ENCODE measurements at regions not wholly inside any gene's neighbourhood (a gene's known extent, or its start where the extent isn't known, plus 50 kb on each side); places are given as distances from the start of the nearest gene placed in this dataset.

DNA sequence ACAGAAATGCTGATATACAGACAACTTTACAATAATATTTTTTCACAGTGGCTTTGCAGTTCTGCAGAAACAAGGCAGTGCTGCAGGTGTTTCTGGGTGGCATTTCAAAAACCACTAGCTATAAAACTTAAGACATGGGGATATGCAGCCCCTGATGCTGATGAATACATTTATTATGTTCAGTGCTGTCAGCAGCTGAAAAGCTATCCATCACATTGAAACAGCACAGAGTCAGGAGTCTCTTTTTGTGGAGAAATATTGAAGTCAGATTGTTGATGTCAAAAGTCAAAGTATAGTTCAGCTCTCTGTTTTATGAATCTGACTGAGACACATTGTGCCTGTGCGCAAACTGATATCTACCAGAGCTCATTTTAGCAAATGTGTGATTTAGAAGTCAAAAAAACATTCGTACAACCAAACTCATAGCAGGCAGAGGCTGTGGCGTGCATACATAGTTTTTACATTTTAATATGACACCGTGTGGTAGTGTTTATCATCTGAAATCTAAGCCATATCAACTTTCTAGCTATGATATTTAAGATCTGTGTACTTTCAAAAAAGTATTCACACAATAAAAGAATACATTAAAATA, 467.6 kb downstream of the PRKD1 start:
- no peak for DNase-seq (ENCODE audit: low spot score)

DNA sequence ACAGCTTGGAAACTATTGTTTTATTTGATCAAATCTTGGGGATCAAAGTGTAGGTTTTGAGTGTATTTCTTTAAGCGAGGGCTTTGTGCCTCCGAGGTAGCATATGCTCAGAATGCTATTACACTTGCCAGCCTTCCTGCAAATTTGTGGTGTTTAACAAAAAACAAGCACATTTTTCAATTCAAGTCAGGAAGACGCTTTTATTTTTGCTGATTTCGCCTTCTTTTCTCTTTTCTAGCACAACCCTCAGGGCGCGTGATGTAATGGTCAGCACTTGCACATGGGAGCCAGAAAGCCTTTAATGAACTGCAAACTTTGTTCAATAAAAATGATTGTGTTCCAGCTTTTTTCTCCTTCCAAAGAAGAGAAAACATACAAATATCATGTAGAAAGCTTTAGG, 466.5 kb downstream of the PRKD1 start:
- DNase-seq (ENCODE audit: low spot score) = no peak

DNA sequence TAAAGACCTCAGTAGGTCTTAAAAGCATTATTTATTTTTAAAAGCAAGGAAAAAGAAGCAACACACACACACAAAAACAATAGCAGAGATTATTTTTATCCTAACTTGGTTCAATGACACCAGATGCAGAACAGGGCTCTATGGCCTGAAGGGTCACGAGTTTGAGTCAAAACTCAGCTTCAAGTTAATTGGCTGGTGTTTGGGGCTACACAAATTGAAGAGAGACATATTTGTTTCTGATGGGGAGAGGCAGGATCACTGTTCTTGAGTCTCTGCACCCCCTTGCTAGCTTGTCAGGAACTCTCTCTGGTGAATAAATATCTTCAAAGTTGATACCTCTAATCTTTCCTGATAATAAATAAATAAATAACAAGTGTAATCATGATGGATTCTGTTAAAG, 466.1 kb downstream of the PRKD1 start:
- DNase-seq (ENCODE audit: low spot score) = no peak

DNA sequence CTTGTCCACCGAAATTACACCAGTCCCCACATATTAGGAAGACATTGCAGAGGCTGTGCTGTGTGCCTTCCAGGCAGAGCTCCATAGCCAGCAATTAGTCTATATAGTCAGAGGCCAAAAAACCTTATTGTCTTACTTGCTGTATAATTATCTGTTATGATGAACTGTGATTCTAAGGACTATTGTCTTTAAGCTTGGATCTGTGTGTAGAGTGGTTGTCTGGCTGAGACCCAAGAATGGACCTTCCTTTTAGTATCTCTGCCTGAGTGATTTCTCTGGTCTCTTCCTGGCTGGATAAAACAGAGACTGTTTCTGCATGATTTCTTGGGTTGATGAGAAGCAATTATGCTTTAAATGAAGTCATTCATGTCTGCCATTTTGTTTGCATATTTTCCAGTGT, 465.3 kb downstream of the PRKD1 start:
- DNase-seq (ENCODE audit: low spot score) = no peak

DNA sequence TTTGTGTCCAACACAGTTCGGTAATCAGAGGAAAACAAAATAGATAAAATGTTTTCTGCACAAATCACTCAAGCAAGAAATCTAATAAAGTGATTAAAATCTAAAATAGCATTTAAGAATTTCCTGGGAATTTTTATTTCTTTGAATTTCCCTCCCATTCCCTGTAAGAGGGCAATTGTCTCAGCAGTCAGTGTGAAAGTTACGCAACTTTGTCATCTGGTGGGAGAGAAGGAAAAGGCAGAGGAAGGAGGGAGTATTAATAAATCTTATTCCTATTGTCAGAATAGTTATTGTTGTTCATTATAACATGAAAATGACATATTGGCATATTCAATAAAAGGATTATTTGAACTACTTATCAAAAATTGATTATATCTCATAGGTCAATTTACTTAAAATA, 464.9 kb downstream of the PRKD1 start:
- DNase-seq (ENCODE audit: low spot score) = no peak

DNA sequence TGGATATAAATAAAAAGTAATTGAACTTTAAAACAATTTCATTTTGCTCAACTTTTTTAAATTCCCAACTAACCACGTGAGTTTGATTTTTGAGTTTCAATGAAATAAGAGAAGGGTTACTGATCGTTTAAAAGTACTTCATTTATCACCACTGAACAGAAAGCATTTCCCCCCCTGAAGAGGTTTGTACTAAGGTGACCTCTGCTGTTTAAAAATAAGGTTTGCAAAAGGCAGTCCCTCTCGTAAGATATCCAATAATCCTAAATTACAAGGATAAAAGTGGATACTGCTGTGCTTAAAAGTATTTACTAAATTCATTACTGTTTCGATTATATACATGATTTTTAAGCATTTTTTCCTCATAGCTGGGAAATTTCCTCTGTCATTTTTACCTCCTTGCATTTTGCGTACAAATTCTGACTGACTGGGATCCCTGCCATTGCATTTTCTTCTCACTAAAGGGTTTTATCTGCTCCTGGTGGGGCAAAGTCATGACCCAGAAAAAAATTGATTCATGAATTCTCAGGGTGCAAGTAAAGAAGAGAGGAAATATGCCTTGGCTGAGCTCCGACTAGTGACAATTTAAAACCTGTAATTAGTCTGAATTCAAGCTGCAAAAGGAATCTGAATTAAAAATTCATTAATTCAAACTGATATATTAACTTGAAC, 463.8 kb downstream of the PRKD1 start:
- DNase-seq (ENCODE audit: low spot score) = no peak

DNA sequence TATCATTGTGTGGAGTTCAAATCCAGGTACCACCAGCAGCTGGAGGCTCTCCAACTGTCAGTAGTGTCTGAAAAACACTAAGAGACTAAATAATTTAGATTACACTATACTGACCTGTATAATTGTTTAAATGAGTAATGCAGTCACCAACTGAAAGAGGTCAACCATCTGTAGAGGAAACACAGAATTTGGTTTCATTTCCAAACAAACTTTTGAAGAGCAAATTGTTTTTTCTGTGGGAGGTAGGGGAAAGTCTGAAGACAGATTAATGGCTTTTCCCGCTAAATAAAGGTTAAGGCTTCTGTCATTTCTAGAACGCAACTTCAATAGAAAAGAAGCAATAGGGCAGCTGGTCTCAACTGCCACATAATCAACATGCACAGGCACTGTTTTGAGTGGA, 462.6 kb downstream of the PRKD1 start:
- DNase-seq (ENCODE audit: low spot score) = no peak

DNA sequence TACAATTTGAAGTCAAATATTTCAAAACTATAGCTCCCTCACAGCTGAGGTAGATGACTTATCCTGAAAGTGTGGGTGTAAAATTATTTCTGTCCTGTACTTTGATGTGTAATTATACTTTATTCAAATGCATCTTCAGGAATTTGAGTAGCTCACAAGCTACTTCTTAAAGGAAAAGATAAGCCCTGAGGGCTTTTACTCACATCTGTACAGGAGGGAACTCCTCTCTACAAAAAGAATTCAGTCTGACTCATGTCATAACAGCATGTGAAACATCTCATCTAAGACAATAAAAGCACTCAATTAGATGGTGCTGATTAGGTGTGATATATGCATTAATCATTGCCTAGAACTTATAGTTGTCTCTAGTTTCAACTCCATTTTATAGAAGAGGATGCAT, 452.0 kb downstream of the PRKD1 start:
- no peak for DNase-seq (ENCODE audit: low spot score)

DNA sequence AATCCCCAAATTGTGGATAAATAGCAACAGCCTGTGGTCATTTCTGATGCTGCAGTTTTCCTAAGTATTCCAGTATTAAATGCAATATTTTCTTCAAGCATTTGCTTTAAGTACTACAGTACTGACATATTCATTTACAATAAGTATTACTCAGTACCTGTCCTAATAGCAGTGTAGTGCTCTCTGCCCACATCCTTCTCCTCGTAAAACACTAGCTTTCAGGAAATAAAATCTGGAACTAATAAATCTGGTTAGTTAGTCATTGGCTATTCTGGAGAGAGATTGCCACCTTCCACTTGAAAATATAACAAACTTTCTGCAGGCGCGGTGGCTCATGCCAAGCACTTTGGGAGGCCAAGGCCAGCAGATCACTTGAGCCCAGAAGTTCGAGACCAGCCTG, 441.5 kb downstream of the PRKD1 start:
- no peak for DNase-seq (ENCODE audit: low spot score)

DNA sequence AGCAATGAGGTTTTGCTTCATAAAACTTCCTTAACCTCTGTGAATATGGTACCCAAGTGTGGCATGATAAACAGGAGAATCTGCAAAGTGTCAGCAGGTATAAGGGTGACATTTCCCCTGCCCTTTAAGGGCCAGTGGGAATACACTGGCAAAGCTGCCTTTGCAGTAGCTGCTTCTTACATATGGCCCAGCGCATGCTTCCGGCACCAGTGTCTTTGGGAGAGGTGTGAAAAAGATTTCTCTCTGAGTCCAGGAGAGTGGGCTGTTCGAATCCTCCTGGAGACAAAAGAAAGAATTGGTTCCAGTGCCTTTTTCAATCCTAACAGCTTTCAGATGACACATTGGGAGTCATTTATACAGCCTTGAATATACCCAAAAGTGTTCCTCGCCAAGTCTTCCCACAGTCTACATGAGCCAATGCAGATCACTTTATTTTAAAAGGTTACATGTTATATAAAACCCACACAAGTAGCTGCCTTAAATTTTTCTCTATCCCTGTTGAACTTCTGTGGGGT, 437.7 kb downstream of the PRKD1 start:
- no peak for DNase-seq (ENCODE audit: low spot score)

DNA sequence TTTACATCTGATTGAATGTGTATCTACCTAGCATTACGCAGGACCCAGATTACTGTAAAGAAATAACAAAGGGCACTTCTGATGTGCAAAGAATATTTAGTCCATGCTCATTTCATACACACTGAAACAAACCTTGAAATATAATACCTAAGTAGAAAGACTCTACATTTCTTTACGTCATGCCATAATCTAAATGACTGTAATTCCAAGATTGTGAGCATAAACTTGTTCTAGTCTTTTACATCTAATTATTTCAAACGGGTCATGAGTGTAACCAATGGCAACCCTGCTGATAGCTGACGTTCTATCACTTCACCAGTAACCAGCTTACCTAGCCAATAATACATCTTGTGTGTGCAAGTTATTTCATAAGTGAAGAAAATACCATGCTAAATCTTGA, 433.8 kb downstream of the PRKD1 start:
- DNase-seq (ENCODE audit: low spot score) = no peak

DNA sequence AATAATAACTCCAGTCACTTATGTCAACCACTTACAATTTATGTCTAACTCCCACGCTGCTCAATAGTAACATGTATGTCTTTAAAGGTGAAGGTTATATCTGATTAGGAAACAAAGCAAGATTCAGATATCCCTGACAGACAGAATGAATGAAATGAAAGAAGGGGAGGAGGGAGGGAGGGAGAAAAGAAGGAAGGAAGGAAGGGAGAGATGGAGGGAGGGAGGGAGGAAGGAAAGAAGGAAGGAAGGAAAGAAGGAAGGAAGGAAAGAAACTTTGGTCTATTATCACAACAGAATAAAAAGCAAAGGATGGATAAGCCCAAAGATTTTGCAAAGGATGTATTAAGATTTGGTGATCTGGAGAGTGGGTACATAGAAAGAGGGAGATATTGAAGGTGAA, 433.3 kb downstream of the PRKD1 start:
- DNase-seq (ENCODE audit: low spot score) = no peak

DNA sequence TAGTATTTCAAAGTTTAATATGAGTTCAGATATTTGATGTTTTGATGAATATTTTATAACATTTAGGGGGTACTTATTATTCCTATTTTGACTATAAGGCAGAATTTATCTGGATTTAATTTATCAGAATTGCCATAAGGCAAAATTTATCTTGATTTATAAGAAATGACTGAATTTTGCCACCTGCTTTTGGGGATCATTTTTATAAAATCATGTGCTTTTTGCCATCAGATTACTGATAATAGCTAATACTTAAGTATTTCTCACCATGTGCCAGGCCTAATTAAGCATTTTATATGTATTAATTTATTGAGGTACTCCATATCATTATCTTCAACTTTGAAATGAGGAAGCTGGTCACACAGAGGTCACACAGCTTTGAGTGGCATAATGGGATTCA, 423.7 kb downstream of the PRKD1 start:
- no peak for DNase-seq (ENCODE audit: low spot score)

DNA sequence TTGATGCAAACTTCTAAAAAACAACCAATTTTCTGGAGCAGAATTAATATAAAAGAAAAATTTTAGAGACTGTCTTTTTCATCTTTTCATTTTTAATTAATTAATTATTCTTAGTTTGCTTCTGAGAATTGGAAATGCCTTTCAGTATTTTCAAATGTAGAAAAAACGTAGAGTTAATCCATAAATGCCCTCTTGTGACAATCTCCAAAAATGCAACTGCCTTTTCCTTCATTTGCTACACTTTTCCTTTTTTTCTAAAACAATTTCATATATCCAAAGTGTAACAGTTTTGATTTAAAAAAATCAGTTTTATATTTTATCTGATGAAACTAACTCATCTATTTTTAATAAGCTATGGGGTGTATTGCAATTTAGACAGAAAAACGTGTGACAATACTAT, 409.3 kb downstream of the PRKD1 start:
- no peak for DNase-seq (ENCODE audit: low spot score)

DNA sequence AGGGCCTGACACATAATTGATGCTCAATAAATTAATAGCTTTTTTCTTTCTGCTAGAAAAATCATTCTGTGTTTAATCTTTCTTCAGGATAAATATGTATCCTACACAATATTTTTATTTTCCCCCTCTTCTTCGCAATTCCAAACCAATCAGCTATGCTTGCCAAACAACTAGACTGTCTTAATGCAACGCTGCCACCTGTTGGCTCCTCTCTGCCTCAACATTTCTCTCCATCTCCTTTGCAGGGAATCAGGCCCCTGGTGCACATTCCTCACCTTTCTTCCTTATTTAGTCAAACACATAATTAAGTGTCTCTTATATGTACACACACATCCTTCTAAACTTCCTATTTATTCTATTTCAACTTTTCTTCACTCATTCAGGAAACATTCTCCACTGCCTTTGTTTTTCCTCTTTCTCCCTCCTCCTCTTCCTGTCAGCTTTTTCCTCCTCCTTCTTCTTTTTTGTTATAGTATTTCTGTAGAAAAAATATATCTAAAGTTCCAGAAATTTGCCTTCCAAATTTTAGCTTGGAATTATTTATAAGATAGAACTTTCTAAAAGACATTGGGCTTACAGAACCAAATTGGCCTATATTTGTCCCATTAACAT, 406.0 kb downstream of the PRKD1 start:
- peak; percentile 27 for DNase-seq (ENCODE audit: low spot score)
